ENCODE measurements at regions not wholly inside any gene's neighbourhood (a gene's known extent, or its start where the extent isn't known, plus 50 kb on each side); places are given as distances from the start of the nearest gene placed in this dataset.
A peak's percentile ranks its signal among the peaks of the same experiment; 100 is the strongest.

DNA sequence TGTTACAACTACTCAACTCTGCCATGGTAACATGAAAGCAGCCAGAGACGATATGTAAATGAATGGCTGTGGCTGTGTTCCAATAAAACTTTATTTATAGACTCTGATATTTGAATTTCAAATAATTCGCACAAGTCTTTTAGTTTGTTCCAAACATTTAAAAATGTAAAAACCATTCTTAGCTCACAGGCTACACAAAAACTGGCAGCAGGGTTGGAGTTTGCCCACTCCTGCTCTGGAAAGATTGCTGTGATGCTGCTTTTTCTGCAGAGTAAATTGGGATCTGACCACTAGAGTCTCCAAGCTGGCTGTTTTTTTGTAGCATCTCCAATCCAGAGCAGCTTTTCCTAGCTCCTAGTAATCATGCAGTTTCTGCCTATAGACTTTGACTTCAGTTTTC, 157.5 kb downstream of the CHRM3 start:
- H3K27ac Mint-ChIP-seq, result no peak overlapping the region
- no peaks in the 10 kb centered on the region for H3K27me3 Mint-ChIP-seq
- CTCF ChIA-PET, result no interaction called here
- H3K36me3 Mint-ChIP-seq (ENCODE audit: low read depth), result peaks cover 7% of the 10 kb centered on the region
- H3K9me3 Mint-ChIP-seq, result peaks cover 5% of the 10 kb centered on the region
- no peak for DNase-seq
- no peak overlapping the region for H3K4me3 Mint-ChIP-seq
- intact Hi-C loops (cut with micrococcal nuclease), result no loop called here
- peaks cover 16% of the 10 kb centered on the region for H3K4me1 Mint-ChIP-seq (ENCODE audit: low read depth)
- TF ChIP-seq, protein P1, sequence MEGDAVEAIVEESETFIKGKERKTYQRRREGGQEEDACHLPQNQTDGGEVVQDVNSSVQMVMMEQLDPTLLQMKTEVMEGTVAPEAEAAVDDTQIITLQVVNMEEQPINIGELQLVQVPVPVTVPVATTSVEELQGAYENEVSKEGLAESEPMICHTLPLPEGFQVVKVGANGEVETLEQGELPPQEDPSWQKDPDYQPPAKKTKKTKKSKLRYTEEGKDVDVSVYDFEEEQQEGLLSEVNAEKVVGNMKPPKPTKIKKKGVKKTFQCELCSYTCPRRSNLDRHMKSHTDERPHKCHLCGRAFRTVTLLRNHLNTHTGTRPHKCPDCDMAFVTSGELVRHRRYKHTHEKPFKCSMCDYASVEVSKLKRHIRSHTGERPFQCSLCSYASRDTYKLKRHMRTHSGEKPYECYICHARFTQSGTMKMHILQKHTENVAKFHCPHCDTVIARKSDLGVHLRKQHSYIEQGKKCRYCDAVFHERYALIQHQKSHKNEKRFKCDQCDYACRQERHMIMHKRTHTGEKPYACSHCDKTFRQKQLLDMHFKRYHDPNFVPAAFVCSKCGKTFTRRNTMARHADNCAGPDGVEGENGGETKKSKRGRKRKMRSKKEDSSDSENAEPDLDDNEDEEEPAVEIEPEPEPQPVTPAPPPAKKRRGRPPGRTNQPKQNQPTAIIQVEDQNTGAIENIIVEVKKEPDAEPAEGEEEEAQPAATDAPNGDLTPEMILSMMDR (IDR thresholded peaks at IDR 0.05), result no peak
- POLR2A ChIA-PET, result no interaction called here
- no peak for ATAC-seq

DNA sequence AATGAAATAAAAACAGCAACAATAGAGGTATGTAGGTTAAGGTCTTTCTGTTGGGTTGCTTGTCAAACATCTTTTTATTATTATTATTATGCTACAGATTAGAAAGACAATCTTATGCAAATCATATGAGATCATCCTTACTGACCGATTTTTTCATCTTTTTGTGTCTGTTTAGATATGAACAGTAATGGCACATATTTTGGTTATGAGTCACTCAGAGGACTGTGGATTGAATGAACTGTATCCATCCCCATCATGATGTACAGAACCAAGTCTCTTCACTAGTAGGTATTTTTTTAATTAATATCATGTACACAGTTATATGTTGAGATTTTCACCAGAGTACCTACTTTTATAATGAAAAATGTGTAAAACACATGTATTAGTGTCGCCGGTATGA, 159.1 kb downstream of the CHRM3 start:
- ATAC-seq (no peak), DNase-seq (no peak)
- Mint-ChIP-seq H3K27me3 (no peaks in the 10 kb centered on the region), H3K9me3 (peaks cover 15% of the 10 kb centered on the region), H3K27ac (no peak overlapping the region), H3K4me1 (ENCODE audit: low read depth) (peaks cover 16% of the 10 kb centered on the region), H3K36me3 (ENCODE audit: low read depth) (peaks cover 9% of the 10 kb centered on the region), H3K4me3 (no peak overlapping the region)
- intact Hi-C loops (cut with micrococcal nuclease), result no loop called here
- CTCF ChIA-PET, result interaction anchor here (0.7 to 1.1 kb wide), 2 partner anchors 352 to 451 kb away, joined by 3 to 5 read pairs; no protein-coding TSS in a partner anchor
- POLR2A ChIA-PET, result no interaction called here
- TF ChIP-seq, protein P1 (IDR thresholded peaks at IDR 0.05), result no peak

- Mint-ChIP-seq H3K27me3 (no peaks in the 10 kb centered on the region), H3K36me3 (ENCODE audit: low read depth) (peaks cover 9% of the 10 kb centered on the region), H3K9me3 (peaks cover 15% of the 10 kb centered on the region), H3K4me1 (ENCODE audit: low read depth) (peaks cover 16% of the 10 kb centered on the region), H3K27ac (peak overlapping the region; percentile 73), H3K4me3 (peak overlapping the region; percentile 46)
- CTCF ChIA-PET, result no interaction called here
- POLR2A ChIA-PET, result no interaction called here
- DNase-seq, result no peak
- ATAC-seq, result peak; percentile 85
- TF ChIP-seq, protein P1 (IDR thresholded peaks at IDR 0.05), result no peak
- intact Hi-C loops (cut with micrococcal nuclease), result no loop called here
These were observed 161.6 kb downstream of the CHRM3 start for GRCh38 chr1:239547987-239548386.

- TF ChIP-seq, protein P1 (IDR thresholded peaks at IDR 0.05), result no peak
- intact Hi-C loops (cut with micrococcal nuclease), result no loop called here
- H3K9me3 Mint-ChIP-seq, result peaks cover 15% of the 10 kb centered on the region
These were observed 163.8 kb downstream of the CHRM3 start for GRCh38 chr1:239550178-239550577.

GRCh38 chr1:239555350-239555749, 169.0 kb downstream of the CHRM3 start:
- Mint-ChIP-seq H3K9me3 (no peaks in the 10 kb centered on the region), H3K27me3 (no peaks in the 10 kb centered on the region), H3K36me3 (ENCODE audit: low read depth) (no peaks in the 10 kb centered on the region), H3K27ac (no peak overlapping the region), H3K4me3 (no peak overlapping the region), H3K4me1 (ENCODE audit: low read depth) (peaks cover 11% of the 10 kb centered on the region)
- no peak for DNase-seq
- ChIA-PET CTCF (no interaction called here), POLR2A (no interaction called here)
- TF ChIP-seq, protein P1 (IDR thresholded peaks at IDR 0.05), result no peak
- ATAC-seq, result no peak
- intact Hi-C loops (cut with micrococcal nuclease), result no loop called here

More at GRCh38 chr1:239550178-239550577, 163.8 kb downstream of the CHRM3 start:
- Mint-ChIP-seq H3K4me1 (ENCODE audit: low read depth) (peaks cover 16% of the 10 kb centered on the region), H3K36me3 (ENCODE audit: low read depth) (peaks cover 9% of the 10 kb centered on the region), H3K4me3 (no peak overlapping the region), H3K27ac (no peak overlapping the region), H3K27me3 (no peaks in the 10 kb centered on the region)
- POLR2A ChIA-PET, result no interaction called here
- CTCF ChIA-PET, result no interaction called here
- no peak for DNase-seq
- no peak for ATAC-seq

All from activated CD8-positive, alpha-beta T cell treated with anti-CD3 and anti-CD28 coated beads for 36 hours (primary cell).